HG03139 (cell line): ENCODE measurements at regions not wholly inside any gene's neighbourhood (a gene's known extent, or its start where the extent isn't known, plus 50 kb on each side); places are given as distances from the start of the nearest gene placed in this dataset.
"Not testable (repeated sequence)": the region's sequence is repeated elsewhere in the genome, so short reads cannot be mapped to it uniquely, and the experiment has no call there.

Source experiments
- ATAC-seq: cut with Tn5 transposase; IDR thresholded peaks from one replicate; pipeline ENCODE4 v1.9.1; 2021; ENCODE audit not compliant: unreplicated experiment

DNA sequence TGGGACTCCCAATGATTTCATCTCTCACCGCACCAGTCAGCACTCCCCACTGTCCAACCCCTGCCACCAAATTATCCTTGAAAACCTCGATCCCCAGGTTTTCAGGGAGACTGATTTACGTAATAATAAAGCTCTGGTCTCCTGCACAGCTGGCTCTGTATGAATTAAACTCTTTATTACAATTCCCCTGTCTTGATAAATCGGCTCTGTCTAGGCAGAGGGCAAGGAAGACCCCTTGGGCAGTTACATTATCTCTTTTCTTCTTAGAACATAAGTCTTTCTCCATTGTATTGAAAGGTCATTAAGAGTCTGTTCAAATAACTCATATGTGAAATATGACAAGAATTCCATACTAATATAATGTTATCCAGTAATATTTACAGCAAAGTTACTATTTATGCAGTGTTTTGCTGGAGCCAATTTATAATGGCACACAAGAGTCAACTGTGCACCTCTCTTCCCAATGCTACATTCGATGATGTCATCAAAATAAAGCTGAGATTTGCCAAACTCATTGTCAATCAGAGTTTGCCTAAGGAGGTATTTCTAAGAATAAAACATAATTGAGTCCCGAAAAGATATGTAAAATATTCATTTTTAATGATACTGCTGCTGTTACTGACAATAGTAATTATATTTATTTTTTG is 1297.2 kb upstream of the LRRTM3 start:
- no peak for ATAC-seq

DNA sequence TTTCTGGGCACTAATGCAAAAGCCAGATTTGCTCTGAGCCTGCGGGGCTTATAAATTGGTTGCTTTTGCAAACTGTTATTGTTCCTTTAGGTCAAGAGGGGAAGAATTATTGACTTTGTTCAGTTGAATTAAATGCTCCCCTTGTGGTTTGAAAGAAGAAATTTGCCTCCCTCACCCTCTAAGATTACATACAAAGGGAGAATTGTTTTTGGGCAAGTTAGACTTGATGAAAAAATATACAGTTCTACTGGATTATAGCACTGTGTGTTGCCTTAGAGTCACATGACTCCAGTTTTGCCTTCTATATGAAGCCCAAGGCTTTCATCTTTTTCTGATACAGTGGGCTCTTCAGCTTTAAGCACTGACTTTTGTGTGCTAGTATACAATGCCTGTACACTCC is 1265.8 kb upstream of the LRRTM3 start:
- ATAC-seq = no peak

DNA sequence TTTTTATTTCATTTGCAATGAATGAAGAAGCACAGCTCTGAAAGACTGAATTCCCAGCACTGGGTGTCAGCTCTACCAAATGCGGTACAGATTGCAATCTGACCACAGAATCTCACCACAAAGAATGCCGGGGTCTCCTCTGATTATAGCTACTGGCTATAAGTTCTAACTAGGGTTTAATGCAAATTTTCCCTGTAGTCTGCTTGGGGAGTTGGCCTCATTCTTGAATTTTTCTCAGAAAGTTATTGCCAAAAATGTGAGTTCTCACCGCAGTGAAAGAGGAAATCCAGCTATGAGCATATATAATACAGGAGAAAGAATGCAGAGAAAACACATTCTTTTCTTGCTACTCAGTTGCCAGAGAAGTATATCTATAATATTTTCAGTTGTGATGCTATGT is 1255.7 kb upstream of the LRRTM3 start:
- ATAC-seq = no peak

DNA sequence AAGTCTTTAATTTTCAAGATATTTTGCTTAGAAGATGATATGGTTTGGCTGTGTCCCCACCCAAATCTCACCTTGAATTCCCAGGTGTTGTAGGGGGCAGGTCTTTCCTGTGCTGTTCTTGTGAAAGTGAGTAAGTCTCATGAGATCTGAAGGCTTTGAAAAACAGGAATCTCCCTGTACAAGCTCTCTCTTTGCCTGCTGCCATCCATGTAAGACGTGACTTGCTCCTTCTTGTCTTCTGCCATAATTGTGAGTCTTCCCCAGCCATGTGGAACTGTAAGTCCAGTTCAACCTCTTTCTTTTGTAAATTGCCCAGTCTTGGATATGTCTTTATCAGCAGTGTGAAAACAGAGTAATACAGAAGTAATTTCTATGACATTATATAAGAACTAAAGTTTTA is 1255.2 kb upstream of the LRRTM3 start:
- not testable (repeated sequence) for ATAC-seq

DNA sequence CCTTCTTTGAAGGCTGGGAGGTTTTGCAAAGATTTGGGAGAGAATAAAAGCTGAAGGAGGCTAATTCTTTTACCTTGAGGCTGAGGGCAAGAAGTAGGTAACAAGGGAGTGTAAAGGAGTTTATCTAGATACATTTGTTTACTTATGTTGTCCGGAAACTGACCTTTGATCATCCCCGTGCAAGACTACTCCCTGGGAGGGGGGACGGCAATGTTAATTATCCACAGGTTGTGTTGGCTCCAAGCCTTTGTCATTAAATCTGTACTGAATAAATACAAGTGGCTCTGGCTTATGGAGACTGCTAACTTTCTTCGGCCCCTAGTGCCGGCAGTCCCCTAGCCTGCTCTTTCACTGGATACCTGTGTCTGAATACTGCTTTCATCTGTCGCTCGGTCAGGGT is 1250.6 kb upstream of the LRRTM3 start:
- no peak for ATAC-seq

DNA sequence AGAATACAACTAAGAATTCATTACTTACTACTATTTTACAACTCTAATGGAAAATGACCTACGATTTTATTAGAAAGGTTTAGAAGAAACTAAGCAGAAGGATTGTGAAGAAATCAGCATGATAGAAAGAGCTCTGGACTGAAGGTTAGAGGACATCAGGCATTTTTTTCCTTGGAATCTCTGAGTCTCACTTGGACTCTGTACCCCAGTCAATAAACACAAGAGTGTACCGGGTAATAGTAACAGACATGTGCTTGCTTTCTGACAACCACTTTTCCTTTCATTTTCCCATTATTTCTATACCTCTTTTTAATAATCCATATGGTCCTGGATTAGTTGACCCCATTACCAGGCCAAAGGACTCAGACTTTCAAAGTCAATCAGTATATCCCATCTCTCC is 1240.9 kb upstream of the LRRTM3 start:
- no peak for ATAC-seq

DNA sequence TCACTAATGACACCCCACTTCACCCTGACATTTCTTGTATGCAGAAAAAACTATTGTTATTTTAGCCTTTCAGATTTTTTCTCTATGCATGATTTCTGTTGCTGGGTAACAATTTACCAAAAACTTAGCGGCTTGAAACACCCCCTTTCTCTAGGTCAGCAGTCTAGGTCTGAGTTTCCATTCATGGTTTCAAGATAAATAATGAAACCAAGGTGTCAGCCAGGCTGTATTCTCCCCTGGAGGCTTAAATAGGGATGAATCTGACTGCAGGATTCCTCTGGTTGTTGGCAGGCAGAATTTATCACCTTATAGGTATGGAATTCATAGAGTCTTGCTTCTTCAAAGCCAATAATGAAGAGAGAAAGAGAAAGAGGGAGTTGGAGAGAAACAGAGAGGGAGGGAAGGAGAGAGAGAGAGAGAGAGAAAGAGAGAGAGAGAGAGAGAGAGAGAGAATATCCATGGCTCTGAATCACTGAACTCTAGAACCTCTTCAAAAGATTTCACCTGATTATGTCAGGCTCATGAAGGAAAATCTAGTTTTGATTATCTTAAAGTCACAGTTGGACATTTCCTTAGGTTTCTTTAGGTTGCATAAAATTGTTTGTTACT is 1224.6 kb upstream of the LRRTM3 start:
- ATAC-seq = no peak

DNA sequence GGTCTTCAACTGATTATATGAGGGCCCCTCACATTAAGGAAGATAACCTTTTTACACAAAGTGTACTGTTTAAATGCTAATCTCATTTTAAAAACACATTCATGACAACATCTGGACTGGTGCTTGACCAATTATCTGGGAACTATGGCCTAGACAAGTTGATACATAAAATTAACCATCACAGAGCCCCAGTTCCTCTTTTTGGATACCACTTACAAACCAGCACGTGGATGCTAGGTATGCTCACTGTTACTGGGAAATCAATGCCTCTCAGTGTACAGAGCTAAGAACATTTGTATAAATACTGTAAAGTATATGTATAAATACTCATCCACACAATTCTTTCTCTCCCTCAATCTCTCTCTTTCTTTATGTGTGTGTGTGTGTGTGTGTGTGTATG is 1217.8 kb upstream of the LRRTM3 start:
- no peak for ATAC-seq

DNA sequence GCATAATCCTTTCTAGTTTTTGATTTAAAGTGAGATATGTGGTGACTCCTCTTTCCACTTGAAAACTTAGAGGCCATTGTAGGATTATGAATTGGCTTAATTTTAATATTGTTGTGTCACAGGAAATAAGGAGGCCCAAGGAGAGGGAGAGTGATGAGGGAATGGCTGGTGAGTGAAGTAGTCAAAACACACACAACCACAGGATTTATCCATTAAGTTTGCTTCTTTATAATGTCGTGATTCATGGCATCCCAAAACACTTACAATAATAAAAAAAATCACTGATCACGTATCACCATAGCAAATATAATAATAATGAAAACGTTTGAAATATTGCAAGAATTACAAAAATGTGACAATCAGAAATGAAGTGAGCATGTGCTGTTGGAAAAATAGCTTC is 1215.5 kb upstream of the LRRTM3 start:
- no peak for ATAC-seq

DNA sequence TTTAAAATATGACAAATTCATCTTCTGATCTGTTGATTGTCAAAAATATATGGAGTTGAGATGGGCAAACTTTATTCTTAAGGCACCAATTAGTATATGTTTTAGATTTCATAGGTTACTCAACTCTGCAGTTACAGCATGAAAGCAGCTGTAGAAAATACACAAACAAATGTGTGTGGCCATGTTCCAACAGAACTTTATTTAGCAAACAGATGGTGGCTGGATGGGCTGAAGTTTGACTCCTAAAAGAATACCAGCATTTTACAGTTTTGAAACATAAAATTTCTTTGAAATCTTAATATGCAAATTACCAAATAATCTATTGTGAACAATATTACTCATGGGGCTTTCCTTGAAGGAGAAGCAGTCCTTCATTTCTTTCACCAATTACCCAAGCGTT is 1206.0 kb upstream of the LRRTM3 start:
- ATAC-seq = no peak

DNA sequence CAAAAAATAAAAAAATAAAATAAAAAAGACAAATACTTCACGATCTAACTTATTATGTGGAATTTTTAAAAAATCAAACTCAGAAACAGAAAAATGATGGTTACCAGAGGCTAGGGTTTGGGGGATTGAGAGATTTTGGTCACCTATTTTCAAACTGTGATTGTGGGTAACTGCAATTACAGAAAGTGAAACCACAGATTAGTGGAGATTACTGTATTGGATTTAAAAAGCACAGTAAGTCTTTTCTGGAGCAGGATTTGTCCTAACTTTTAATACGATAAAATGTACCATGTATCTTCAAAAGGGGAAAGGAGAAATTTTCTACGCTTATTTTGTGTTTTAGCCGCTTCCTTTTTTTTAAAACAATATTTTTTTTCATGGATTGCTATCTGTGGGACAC is 1204.9 kb upstream of the LRRTM3 start:
- ATAC-seq = no peak

DNA sequence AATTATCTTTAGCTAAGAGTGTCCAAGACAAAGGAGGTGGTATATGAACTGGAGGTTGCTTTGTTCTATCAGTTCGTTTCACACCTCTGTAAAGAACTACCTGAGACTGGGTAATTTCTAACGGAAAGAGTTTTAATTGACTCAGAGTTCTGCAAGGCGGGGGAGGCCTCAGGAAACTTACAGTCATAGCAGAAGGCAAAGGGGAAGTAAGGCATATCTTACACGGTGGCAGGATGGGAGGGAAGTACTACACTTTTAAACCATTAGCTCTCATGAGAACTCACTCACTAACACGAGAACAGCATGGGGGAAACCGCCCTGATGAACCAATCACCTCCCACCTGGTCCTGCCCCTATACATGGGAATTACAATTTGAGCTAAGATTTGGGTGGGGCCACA is 1202.3 kb upstream of the LRRTM3 start:
- ATAC-seq = no peak

DNA sequence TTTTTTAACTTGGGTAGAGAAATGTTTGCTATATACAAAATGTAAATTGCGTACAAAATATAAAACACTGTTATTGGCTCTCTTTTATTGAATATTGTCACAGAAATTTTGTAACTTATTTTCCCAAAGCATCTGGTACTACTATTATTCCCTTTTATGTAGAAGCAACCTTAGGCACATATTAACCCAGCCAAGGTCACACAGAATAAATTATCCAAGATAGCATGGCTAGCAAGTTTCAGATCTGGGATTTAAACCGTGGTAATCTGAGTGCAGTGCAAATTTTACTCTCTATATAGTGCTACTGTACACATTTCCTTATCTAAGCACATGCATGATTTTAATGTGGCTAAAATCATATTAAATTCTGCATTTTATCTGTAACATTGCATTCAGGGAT is 1190.5 kb upstream of the LRRTM3 start:
- ATAC-seq = no peak

DNA sequence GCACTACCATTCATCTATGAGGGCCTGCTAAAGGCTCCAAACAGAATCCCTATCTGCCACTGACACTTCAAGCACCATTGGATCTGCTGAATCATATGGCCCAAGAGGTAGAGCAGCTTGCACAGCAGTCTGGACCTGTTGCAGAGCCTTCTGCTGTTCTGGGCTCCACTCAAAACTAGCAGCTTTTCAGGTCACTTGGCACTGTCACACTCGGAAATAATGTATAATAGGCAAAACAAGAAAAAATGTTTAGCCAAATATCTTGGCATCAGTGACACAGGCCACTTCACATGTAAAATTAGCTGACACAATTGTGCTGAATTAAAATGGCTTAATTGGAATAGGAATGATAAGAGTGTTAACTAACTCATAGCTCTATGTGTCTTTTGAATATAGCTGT is 1182.9 kb upstream of the LRRTM3 start:
- no peak for ATAC-seq

DNA sequence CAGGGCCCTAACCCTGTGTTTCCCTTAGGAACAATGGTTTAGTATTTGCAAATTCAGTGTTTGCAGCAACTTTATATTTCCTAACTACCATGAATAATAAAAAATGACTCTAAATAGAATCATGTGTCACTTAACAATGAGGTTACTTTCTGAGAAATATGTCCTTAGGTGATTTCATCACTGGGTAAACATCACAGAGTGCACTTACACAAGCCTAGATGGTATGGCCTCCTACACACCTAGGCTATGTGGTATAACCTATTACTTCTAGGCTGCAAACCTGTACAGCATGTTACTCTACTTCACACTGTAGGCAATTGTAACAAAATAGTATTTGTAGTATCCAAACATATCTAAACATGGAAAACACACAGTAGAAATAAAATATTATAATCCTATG is 1174.6 kb upstream of the LRRTM3 start:
- no peak for ATAC-seq

DNA sequence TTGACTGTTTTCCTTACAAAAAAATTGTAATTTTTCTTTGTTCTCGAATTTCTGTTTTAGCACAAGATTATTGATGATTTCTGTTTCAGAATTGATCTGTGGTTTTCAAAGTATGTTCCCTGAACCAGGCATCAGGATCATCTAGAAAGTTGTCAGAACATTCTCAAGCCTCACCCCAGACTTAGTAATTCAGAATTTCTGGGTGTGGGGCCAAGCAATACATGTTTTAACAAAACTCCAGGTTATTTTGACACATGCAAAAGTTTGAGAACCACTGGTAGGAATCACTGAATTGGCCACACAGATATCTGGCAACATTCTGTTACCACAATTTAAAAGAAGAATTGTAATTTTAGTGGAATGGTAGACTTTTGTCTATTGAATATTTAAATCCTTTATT is 1173.9 kb upstream of the LRRTM3 start:
- ATAC-seq = no peak

DNA sequence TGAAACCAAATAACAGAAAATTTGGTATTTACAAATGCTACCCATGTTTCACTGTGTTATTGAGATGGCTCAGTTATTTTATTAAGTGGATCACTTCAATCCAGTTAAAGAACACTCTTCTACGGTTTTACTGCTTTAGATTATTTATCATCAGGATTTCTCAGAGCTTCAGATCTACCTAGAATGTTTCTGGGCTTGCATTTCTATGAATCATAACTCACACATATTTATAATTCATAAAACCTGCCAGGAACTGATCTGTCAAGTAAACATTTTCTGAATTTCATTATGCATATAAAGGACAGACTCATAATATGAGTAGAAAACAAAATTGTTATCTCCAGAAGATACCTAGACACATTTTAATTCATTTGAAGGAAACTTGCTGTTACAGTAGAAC is 1172.3 kb upstream of the LRRTM3 start:
- ATAC-seq = no peak

DNA sequence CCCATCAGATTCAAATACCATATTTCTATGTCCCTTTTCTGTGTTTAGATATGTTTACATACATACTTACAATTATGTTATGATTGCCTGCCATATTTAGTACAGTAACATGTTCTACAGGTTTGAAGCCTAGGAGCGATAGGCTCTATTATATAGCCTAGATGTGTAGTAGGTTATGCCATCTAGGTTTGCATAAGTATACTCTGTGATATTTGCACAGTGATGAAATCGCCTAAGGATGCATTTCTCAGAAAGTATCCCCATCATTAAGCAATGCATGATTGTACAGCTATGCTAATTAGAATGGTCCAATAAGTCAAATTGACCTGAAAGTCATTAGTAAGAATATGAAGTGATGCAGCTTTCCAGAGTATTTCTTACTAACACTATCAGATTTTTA is 1171.7 kb upstream of the LRRTM3 start:
- ATAC-seq = no peak

DNA sequence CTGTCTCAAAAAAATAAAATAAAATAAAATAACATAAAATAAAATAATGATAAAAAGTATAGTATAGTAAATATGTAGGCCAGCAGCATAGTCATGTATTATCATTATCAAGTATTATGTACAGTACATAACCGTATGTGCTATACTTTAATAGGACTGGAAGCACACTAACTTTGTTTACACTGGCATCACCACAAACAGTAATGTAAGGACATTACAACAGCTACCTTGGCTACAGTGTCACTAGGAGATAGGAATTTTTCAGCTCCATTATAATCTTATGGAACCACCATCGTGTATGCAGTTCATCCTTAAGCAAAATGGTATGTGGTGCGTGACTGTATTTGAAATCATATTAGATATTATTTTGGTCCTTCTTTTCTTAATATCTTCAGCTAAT is 1163.5 kb upstream of the LRRTM3 start:
- ATAC-seq = no peak

DNA sequence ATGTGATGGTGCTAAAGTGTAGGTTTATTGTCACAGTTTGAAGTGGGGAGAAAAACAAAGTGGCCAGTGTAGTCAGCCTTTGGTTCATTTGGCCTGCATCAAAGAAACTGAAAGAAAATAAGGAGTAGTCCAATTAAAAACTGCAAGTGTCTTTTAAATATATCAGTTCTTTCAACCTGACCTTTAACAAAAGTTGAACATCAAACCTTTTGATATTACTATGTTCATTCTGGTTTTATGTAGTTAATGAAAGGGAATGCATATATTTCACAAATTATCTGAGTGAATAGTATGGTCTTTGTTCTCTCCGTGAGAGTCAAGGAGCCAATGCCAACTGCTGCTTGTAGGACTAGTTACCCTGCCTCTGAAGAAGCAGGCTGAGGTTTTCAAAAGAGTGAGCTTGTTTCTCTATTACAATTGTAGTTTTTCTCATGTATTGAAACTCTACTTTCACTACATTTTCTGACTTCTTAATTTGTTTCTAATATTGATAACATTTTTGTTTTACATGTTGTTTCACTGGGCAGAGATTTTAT is 1160.8 kb upstream of the LRRTM3 start:
- ATAC-seq = no peak

DNA sequence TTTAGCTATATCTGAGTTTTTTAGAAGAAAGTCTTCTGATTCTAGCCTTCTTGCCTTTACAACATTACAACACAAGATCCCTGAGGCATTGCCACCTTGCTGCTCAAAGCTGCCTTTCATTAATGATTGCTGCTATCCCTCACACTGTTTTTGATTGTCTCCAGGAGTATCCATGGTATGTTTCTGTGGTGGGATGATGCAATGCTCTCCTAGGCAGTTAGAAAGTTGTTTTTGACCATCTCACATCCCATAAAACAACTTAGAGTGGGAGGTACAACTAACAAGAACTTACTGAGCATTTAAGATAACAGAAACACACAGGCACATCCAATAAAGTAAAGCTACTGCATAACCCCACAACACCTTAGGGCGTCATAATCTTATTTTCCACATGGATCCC is 1156.0 kb upstream of the LRRTM3 start:
- no peak for ATAC-seq

DNA sequence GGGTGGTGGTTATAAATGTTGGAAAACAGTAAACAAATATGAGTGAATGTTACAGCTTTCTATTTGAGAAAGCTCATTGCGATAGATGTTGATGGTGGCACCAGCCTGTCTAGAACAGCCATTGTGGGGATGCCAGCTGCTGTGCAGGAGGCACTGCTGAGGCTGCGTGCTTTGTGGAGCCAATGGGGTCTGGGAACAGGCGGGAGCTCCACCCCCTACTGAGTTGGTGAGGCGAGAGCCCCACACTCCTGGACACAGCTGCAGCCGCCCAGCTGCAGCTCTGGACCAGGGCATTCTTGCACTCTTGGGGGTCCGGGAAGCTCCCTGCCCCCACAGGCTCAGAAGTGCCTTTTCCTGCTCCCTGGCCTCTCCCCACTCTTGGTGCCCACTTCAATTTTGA is 1147.1 kb upstream of the LRRTM3 start:
- no peak for ATAC-seq

DNA sequence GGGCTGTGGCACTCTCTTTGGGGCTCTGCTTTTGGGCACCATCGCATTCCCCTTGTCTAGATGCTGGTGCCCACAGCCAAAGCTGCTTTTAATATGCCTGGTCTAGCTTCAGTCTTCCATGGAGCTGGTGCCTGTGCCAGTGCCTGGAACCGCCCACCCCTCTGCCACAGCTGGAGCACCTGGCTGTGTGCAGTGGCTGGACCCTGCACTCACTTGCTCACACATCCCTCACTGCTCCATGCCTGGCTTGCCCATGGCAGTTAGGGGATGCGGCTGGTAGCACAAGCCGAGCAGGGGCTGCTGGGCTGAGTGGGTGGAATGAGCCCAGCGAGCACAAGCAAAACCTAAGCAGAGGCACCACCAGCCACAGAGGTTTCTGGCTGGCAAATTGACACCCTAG is 1145.9 kb upstream of the LRRTM3 start:
- no peak for ATAC-seq
